Ureter (tissue), 1 donor: ENCODE measurements at regions not wholly inside any gene's neighbourhood (a gene's known extent, or its start where the extent isn't known, plus 50 kb on each side); places are given as distances from the start of the nearest gene placed in this dataset.

ENCODE experiments used
- DNase-seq: peaks from one replicate; pipeline ENCODE4 v3.0.0-alpha.2; 2020; ENCODE audit warnings: low spot score
- donor health status: DM: yes; HTN: yes; CAD: no.

- DNase-seq: no peak
These were observed 147.4 kb upstream of the MLN start for GRCh38 chr6:33950891-33951889.

DNA sequence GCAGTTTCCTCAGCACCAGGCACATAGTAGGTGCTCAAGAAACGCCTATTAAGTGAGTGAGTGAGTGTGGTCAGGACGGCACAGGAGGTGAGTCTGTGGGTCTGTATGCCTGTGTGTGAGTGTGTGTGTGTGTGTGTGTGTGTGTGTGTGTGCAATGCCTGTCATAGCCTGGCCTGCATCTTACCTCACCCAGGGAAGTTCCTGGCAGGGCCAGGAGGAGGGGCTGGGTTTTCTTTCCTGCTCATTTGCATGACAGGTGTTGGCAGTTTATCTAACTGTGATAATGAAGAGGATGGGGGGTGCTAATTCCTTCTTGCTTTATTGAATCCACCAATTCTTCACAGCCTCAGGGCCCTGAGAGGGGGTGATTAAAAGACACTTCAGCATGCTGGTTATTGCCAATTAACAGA lies 146.7 kb upstream of the MLN start:
- no peak for DNase-seq

DNA sequence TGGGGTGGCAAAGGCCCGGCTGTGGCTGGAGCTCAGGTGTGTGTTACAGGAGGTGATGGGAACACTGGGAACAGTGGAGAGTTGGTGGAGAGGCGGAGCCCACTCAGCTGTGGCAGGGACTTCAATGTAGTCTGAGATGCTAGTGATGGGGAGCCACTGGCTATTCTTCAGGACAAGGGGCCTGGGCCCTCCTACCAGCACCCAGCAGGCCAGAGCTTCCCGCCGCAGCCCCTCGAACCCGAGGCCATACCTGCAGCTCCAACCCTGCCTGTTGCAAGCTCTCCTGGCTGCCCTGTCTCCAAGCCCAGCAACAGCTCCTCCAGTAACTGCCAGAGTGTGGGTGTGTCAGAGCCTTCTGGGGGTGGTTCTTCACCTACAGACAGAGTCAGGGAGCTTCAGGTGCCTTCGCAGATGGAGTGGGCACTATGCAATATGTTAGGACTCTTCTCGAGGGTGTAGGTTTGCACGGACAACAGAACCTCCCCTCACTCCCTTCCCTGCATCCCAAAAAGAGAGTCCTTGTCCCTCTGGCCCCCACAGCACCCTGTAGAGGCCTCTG lies 146.2 kb upstream of the MLN start:
- no peak for DNase-seq

DNA sequence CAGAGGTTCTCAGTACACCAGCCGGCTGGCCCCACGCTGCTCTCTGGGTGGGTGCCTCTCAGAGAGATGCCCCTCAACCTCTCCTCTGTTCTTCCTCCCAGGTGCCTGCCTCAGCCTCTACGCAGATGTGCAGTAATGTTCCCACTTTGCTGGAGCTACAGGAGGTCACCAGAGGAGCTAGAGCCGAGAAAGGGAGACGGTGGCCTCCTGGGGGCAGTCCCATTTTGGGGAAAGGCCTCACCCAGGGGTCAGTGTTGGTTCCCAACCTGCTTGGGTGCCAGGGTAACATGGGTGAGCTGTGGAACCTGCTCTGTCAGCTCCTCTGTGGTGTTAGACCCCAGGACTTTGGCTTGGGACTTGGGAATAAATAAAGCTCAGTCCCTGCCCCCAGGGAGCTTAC lies 145.3 kb upstream of the MLN start:
- DNase-seq: no peak

DNA sequence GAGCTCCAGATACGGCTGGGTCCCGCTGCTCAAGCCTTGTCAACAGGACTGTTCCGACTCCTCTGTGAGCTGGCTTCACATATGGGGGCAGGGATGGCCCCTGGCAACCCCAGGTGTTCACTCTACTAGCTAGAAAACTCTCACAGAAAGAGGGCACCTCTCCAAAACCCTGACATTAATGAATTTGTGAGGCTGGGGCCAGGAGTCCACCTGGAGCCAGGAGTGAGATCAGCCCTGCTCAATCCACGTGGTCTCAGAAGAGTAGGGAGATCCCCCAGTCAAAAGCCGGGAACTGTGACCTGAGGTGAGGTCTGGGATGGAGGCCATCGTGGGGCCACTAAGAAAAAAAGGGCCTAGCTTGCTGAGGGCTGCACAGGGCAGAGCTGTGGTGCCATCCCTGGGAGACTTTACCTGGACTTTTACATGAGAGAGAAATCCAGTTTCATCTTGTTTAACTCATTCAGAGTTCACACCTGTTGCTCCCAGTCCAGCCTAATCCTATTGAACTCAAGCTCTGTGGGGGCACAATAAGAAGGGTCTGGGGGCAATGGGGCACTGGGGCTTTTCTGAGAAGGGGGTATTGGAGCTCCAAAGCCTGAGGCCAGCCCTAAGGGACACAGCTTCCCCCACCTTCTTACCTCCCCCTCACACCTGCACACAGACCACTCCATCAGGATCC lies 144.3 kb upstream of the MLN start:
- DNase-seq: no peak

DNA sequence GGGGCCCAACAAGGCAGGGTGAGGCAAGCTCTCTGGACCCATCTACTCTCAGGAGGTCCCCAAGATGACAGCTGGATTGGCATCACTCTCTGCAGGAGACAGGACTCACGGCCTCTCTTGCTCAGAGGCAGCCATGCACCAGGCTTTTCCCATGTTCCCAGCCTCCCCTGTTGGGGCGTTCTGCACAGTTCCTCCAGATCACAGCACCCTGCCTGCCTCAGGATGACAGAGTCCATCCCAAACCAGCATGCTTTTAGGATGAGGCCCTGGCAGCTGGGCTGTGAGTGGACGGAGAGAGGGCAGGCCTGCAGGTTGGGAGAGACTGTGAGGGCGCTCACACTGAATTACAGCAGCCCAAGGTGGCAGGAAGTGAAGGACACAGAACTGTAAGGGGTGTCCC lies 143.2 kb upstream of the MLN start:
- DNase-seq: no peak

- DNase-seq: no peak
These were observed 142.1 kb upstream of the MLN start for GRCh38 chr6:33945931-33946330.

DNA sequence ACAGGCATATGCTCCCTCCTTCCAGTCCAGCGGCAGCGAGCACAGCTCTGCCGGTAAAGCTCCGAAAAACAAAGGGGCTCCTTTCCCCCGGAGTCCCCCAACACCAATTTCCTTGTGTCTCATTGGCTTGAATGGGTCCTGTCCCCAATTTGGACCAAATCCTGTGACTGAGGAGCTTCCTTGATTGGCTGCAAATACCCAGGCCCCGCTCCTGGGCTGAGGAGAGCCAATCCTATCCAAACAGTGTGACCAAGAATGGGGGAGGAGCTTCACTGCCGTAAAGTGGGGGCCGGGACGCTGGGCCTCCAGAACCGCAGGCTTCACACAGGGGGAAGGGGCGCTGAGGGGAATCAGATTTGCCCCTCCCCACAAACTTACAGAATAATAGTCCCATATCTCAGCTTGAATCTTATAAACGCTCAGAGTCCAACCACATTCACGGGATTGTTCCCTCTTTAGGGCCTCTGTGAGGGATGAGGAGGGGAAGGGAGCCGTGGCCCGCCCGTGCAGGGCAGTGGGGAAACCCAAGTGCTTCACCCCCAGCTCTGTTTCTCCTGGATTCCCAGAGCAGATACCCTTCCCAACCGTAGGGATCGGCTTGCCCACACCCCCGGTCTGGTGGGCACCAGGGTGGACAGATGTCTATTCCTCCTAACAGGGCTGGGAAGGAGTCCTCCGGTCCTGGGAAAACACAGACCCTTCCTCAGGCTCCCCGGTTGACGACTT lies 141.0 kb upstream of the MLN start:
- no peak for DNase-seq

- no peak for DNase-seq
These were observed 133.1 kb upstream of the MLN start for GRCh38 chr6:33936886-33937285.

GRCh38 chr6:33935439-33936080 lies 131.8 kb upstream of the MLN start:
- DNase-seq: no peak

GRCh38 chr6:33934731-33935270 lies 131.0 kb upstream of the MLN start:
- DNase-seq: no peak

DNA sequence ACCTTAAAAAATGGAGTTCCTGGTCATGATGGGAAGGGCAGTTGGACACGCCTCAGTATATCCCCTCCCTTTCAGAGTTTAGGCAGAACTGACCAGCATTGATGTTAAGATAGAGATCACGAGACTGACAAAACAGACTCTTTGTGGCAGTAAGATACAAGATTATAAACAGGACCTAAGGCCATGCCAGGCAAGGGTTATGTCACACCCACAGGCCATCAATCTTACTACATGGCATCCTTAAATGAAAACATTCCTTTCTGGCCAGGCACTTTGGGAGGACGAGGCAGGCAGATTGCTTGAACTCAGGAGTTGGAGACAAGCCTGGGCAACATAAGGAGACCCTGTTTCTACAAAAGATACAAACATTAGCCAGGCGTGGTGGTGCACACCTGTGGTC lies 129.3 kb upstream of the MLN start:
- DNase-seq: no peak

- DNase-seq: no peak
These were observed 128.0 kb upstream of the MLN start for GRCh38 chr6:33931799-33932198.

- DNase-seq: no peak
These were observed 125.9 kb upstream of the MLN start for GRCh38 chr6:33929575-33930288.

GRCh38 chr6:33927616-33928015 lies 123.8 kb upstream of the MLN start:
- DNase-seq: no peak

DNA sequence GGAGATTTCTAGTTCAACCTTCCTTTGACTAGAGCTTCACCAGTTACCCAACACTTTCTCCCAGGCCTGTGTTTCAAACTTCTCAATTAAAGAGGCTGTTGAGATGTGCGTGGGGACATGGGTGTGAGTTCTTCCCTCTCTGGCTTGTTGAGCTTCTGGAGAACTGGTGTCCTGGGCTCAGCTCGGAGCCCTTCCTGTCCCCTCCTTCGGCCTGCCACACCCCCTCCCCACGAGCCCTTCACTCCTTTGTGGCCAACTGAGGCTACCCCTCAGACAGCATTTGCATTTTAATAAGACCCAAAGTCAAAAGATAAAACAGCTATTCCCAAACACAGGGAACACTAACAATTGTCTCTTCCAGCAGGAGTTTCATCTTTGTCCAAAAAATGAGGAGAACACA lies 123.3 kb upstream of the MLN start:
- DNase-seq: no peak

GRCh38 chr6:33926451-33926850 lies 122.6 kb upstream of the MLN start:
- DNase-seq: no peak

DNA sequence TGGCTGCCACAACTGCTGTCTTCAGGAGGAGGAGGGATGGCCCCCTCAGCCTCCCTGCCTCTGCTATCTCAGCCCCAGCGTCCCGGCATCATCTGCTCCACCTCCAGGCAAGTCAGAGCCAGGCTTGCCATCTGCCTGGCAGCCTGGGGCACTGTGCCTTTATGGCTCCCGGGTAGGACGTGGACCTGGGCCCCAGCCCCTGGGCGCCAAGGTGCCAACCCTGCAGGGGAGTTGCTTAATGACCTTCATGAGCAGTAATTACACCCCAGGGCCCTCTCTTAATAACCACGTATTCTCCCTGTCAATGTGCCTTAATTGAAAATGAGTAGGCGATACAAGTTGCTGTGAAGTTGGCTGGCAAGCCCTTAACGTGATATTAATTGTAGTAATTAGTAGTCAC lies 122.1 kb upstream of the MLN start:
- DNase-seq: no peak

- DNase-seq: no peak
These were observed 121.4 kb upstream of the MLN start for GRCh38 chr6:33925210-33925609.

DNA sequence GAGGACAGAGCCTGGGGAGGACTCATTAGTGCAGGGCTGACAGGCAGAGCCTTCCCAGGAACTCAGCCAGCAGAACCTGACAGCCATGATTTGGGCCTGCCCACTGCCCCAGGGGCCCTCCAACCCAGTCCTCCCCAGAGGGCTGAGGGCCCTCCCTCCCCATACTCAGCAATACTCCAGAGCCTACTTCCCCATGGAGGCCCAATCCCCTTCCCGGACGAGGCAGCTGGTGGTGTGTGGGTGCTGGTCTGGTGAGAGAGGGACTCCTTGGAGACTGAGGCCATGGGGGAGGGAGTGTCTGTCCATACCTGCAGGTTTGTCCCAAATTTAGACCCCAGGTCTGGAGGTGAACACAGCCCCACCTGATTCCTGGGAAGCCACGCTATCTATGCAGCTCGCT lies 120.9 kb upstream of the MLN start:
- DNase-seq: no peak
